Uterus (tissue), 2 donors: ENCODE measurements at regions not wholly inside any gene's neighbourhood (a gene's known extent, or its start where the extent isn't known, plus 50 kb on each side); places are given as distances from the start of the nearest gene placed in this dataset.

Experiments
- CTCF ChIP-seq, 4 experiments: fragments of 200-600 bp in 2 of 4; fragments of 450-650 bp in 2 of 4; sonication (generic) in 2 of 4; IDR thresholded peaks; one replicate each; pipeline ENCODE4 v1.5.1; 2016 to 2019; ENCODE audit warnings: antibody characterized with exemption in 4 of 4, mild to moderate bottlenecking in 2 of 4, moderate library complexity in 1 of 4
- POLR2A ChIP-seq, 2 donors: fragments of 450-650 bp; IDR thresholded peaks; one replicate each; pipeline ENCODE4 v1.6.1; 2016; ENCODE audit warnings: antibody characterized with exemption in 2 of 2, mild to moderate bottlenecking in 1 of 2, moderate library complexity in 1 of 2

GRCh38 chr2:196440413-196440812, 199.1 kb upstream of the CCDC150 start:
- TF ChIP-seq CTCF (IDR thresholded peaks at IDR 0.05) (no peak), POLR2A (IDR thresholded peaks at IDR 0.05) (no peak)
